HG03135 (cell line): ENCODE measurements at regions not wholly inside any gene's neighbourhood (a gene's known extent, or its start where the extent isn't known, plus 50 kb on each side); places are given as distances from the start of the nearest gene placed in this dataset.

Source experiments
- ATAC-seq: cut with Tn5 transposase; IDR thresholded peaks from one replicate; pipeline ENCODE4 v1.9.1; 2021; ENCODE audit warnings: mild to moderate bottlenecking, moderate library complexity; ENCODE audit not compliant: unreplicated experiment

DNA sequence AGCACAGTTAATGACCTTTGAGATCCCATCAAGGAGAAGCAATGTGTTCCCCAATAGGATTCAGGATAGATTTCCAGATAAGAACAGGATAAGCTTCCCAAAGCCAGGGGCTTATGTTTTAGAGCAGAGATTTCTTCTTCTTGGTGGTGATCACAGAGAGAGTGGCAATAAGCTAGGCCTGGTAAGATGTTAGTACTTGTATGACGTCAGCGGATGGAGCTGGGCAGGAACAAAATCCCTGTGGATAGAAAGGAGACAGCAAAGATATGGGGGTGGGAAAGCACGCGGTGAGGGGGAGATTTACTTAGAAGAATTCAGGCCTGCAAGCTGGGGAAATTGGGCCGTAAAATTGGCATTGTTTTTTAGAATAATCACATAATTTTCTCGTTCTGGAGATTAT lies 323.0 kb downstream of the MTX2 start:
- no peak for ATAC-seq

- no peak for ATAC-seq
These were observed 326.7 kb downstream of the MTX2 start for GRCh38 chr2:176595986-176596385.

GRCh38 chr2:176597916-176598315 lies 328.7 kb downstream of the MTX2 start:
- ATAC-seq, result no peak

DNA sequence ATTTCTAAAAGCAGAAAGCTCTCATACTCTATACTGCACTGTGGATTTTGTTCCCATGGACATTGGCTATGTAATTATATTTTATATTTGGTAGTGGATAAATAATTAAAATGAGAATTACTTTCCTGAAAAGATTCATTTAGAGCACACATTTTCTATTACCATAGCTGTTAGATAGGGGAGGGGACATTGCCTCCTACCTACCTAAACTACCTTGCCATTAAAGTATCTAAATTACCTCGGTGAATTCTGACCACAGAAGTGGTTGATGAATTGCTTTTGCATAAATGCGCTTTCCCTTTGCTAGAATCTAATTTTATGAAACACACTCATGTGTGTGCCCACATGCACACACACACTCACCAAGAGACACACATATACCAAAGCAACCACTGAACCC lies 329.1 kb downstream of the MTX2 start:
- ATAC-seq, result no peak

GRCh38 chr2:176599796-176600485 lies 330.7 kb downstream of the MTX2 start:
- ATAC-seq, result no peak

DNA sequence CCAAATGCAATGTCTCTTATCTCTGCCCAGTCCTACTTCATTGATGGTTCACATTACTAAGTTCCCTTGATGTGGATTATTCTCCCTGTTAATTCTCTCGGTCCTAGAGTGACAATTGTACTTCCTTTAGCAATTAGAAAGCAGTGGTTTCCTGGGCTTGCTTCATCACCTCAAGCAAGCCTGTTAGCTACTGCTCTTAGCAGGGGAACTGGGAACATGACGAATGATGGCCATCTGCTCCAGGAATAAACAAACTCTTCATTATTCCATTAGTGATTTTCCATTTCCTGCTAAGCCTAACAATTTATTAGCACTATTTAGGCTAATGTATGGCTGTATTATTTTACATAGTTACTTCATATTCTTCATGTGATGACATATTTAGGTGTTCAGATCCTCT lies 331.8 kb downstream of the MTX2 start:
- ATAC-seq, result no peak

DNA sequence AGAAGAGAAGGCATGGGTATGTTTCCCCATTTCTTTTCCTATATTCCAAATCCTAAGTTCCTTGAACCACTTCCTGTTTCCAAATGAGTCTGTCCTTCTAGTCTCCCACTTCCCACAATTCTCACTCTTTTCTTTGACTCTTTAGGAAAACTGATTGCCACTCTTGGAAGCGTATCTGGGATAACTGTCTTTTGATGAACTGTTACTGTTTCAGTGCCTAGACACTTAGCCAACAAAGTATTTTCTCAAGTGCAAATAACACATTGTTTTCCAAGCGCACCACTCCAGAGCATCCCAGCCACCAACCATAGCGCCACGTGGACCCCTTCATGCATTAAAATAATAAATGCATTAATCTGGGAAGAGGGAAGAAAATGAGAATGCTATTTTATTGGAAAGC lies 342.8 kb downstream of the MTX2 start:
- no peak for ATAC-seq

- no peak for ATAC-seq
These were observed 343.5 kb downstream of the MTX2 start for GRCh38 chr2:176612736-176613135.

DNA sequence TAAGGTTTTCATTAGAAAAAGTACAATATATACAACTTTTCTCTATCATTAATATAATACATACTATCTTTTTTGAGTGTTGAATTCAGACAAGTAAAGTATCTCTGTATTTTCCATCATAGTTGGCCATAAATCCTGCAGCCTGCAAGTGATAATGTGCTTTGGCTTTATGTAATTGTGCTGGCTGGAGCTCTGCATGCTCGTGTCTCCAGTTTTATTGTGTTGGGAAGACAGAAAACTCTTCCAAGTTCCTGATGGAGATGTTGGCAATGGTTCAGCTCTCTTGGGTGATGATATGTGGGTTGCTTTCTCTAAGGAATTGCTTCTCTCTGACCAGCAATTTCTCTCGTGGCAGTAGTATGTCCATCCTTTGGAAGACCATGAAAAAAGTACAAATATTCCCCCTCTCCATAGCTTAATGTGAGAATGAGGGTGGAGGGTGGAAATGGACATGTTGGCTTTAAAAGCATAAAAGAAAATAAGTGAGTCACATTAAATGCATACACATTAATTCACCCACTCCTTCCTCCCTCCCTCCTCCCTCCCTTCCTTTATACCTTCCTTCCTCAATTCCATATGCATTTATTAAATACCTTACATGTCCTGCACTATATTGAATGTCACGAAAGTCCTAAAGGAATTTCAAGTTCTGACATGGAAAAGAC lies 344.2 kb downstream of the MTX2 start:
- no peak for ATAC-seq

DNA sequence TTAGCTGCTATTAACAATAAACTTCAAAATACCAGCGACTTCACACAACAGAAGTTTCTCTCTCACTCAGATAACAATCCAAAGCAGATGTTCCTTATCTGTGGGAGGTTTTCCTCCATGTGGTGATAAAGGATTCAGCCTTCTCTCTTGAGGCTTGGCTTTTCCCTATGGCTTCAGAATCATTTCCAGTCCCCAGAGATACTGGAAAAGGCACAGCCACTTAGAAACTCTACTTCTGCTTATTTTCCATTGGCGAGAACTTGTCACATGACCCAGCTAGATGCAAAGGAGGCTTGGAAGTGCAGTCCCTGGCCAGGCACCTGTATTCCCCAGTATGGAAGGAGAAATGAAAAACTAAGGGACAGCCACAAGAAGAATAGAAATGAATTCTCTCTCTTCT lies 344.8 kb downstream of the MTX2 start:
- ATAC-seq, result no peak

GRCh38 chr2:176614930-176615329 lies 345.7 kb downstream of the MTX2 start:
- no peak for ATAC-seq

DNA sequence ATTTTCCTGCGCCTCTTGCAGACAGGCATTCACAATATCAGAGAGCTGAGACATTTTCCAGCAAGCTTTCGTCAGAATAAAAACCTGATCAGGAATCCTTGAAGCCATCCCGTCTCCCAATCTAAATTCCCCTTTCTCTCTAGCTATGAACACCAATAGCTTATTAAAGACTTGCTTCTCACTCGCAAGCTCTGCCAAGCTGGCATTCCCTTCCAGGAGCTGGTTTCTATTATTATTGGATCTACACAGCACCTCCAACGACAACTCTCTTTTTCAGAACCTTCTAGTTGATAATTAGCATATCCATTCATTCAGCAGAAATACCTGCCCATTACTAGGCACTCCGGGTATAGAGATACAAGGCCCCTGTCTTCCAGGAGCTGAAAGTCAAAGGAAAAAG lies 350.3 kb downstream of the MTX2 start:
- ATAC-seq, result no peak

DNA sequence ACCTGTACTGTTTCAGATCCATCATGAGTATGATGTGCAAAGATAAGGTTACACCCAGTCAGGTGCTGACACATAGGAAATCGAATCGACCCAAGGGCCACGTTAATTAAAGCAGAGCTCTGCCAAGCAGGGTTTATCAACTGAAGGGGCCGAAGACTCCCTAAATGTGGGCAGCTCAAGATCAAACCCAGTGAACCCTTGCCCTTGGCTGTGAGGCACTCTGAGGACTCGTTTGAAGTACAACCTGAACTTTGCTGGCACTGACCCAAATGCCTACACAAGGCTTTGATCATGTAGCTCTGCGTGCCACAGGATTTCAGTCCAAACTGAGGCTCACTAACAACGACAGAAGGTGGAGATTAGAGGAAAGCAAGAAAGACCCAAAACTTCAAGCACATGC lies 352.1 kb downstream of the MTX2 start:
- ATAC-seq, result no peak

DNA sequence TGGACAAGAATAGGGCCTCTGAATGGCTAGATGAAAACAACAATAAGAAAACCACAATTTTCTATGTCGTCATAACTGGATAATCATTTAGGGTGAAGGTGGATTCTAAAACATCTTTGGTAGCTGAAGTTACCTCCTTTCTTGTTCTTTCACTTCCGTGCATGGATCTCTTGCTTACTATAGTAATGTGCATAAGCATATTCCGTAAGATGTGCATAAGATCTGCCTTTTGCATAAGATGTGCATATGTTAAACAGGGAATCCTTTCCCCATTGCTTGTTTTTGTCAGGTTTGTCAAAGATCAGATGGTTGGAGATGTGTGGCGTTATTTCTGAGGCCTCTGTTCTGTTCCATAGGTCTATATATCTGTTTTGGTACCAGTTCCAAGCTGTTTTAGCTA lies 353.6 kb downstream of the MTX2 start:
- ATAC-seq, result no peak

GRCh38 chr2:176626796-176627195 lies 357.6 kb downstream of the MTX2 start:
- ATAC-seq, result no peak

DNA sequence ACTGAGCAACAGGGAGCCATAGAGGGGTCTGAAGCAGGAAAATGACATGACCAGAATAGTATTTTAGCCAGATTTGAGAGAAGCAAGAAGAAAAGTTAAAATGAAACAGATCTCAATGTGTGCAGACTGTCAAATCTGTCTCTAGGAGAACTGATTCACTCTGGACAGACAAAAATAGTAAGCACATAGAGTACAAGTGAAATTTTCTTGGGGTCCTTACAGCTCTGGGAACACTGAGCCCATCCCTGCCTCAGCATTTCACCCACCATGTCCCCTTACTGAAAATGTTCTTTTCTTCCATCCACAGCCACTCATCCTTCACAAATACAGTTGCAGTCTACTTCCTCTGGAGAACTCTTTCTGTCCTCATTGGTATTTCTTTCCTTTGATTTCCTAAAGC lies 359.2 kb downstream of the MTX2 start:
- no peak for ATAC-seq

GRCh38 chr2:176633754-176634153 lies 364.5 kb downstream of the MTX2 start:
- ATAC-seq, result no peak

GRCh38 chr2:176636401-176636800 lies 367.2 kb downstream of the MTX2 start:
- ATAC-seq, result no peak

- no peak for ATAC-seq
These were observed 367.9 kb downstream of the MTX2 start for GRCh38 chr2:176637142-176637485.

GRCh38 chr2:176637486-176638166 lies 368.4 kb downstream of the MTX2 start:
- ATAC-seq, result peak; percentile 25

- peak; percentile 78 for ATAC-seq
These were observed 369.1 kb downstream of the MTX2 start for GRCh38 chr2:176638167-176639015.

GRCh38 chr2:176639016-176639343 lies 369.7 kb downstream of the MTX2 start:
- ATAC-seq, result no peak
